ENCODE measurements at regions not wholly inside any gene's neighbourhood (a gene's known extent, or its start where the extent isn't known, plus 50 kb on each side); places are given as distances from the start of the nearest gene placed in this dataset.

DNA sequence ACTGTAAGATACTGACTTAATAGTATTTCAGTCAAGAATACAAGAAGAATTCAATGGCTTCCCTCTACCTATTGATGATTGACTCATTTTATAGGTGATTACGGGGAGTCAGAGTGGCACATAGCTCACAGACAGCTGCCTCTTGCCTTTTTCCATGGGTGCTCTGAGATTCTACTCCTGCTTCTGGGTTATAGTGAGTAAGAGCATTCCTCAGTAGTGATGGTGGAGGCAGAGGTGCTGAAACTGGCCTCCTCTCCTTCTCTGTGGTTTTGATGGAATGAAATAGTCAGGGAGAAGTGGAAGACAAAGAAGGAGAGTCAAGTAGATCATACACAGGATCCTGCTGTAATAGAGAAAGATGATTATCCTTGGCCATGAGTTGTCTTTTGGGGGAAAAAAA, 438.2 kb upstream of the FAR2 start:
- H3K27me3 ChIP-seq (ENCODE audit: insufficient read depth, low read length) = no peaks in the 10 kb centered on the region
- H4K20me1 ChIP-seq (ENCODE audit: control insufficient read depth, insufficient read depth, insufficient read length) = no peaks in the 10 kb centered on the region
- DNase-seq = no peak
- no peaks in the 10 kb centered on the region for H3K36me3 Mint-ChIP-seq (ENCODE audit: insufficient read depth in 1 of 3, low read depth in 3 of 3)
- peaks cover 0 to 3% of the 10 kb centered on the region in 2 experiments; a peak in 1 of 5 replicates for H3K9me3 Mint-ChIP-seq
- H3K56ac ChIP-seq (ENCODE audit: insufficient read length, low read depth, low read length) = no peak overlapping the region
- H4K5ac ChIP-seq (ENCODE audit: insufficient read length, low read depth, low read length) = no peak overlapping the region
- H4K91ac ChIP-seq (ENCODE audit: insufficient read length, low read depth, low read length) = no peak overlapping the region
- no peak overlapping the region for H2BK15ac ChIP-seq (ENCODE audit: low read depth, low read length)
- H2BK5ac ChIP-seq (ENCODE audit: insufficient read length, low read length) = no peak overlapping the region
- WGBS (ENCODE audit: extremely low coverage, insufficient read length, low lambda C conversion rate) = no CpG with 5 or more reads among the region's 1 CpG
- H3K27me3 Mint-ChIP-seq (ENCODE audit: low read depth) = no peaks in the 10 kb centered on the region
- H2AFZ ChIP-seq (ENCODE audit: low read length) = no peak overlapping the region
- H2AK5ac ChIP-seq (ENCODE audit: insufficient read length, low read length) = no peak overlapping the region
- H3K4me1 ChIP-seq (ENCODE audit: insufficient read depth, low read length) = no peaks in the 10 kb centered on the region
- no peak overlapping the region for H2BK12ac ChIP-seq (ENCODE audit: insufficient read length, low read depth, low read length)
- no peak overlapping the region for H3K14ac ChIP-seq (ENCODE audit: insufficient read depth, low read length)
- 0 out of 7 replicates have a peak overlapping the region, but pooled peaks of 1 of the 3 experiments have one; percentile 22 for H3K27ac Mint-ChIP-seq
- no peaks in the 10 kb centered on the region for H3K23me2 ChIP-seq (ENCODE audit: insufficient read length, low read depth, low read length, poor library complexity, severe bottlenecking)
- H3K9me3 ChIP-seq (ENCODE audit: control insufficient read depth, low read depth, low read length) = no peaks in the 10 kb centered on the region
- no peaks in the 10 kb centered on the region for H3K4me1 Mint-ChIP-seq
- H3K23ac ChIP-seq (ENCODE audit: insufficient read length, low read depth, low read length) = no peak overlapping the region
- H3K27ac ChIP-seq (ENCODE audit: insufficient read length, low read depth, low read length) = no peak overlapping the region
- no peak overlapping the region for H3K4me3 Mint-ChIP-seq
- no peak overlapping the region for H3K9ac ChIP-seq (ENCODE audit: extremely low read depth, insufficient read length, low read length)
- H2BK20ac ChIP-seq (ENCODE audit: low read depth, low read length, poor library complexity, severe bottlenecking) = no peak overlapping the region
- H2BK120ac ChIP-seq (ENCODE audit: low read depth, low read length, poor library complexity, severe bottlenecking) = no peak overlapping the region
- H3K79me2 ChIP-seq (ENCODE audit: insufficient read depth, low read length) = no peaks in the 10 kb centered on the region
- no peak overlapping the region for H3K18ac ChIP-seq (ENCODE audit: insufficient read length, low read depth, low read length)
- no peak overlapping the region for H3K4me2 ChIP-seq (ENCODE audit: insufficient read depth, insufficient read length, low read length)
- no peak overlapping the region for H3T11ph ChIP-seq (ENCODE audit: low read length)
- TF ChIP-seq, protein P1, sequence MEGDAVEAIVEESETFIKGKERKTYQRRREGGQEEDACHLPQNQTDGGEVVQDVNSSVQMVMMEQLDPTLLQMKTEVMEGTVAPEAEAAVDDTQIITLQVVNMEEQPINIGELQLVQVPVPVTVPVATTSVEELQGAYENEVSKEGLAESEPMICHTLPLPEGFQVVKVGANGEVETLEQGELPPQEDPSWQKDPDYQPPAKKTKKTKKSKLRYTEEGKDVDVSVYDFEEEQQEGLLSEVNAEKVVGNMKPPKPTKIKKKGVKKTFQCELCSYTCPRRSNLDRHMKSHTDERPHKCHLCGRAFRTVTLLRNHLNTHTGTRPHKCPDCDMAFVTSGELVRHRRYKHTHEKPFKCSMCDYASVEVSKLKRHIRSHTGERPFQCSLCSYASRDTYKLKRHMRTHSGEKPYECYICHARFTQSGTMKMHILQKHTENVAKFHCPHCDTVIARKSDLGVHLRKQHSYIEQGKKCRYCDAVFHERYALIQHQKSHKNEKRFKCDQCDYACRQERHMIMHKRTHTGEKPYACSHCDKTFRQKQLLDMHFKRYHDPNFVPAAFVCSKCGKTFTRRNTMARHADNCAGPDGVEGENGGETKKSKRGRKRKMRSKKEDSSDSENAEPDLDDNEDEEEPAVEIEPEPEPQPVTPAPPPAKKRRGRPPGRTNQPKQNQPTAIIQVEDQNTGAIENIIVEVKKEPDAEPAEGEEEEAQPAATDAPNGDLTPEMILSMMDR (conservative IDR thresholded peaks at IDR 0.05) = no peak
- no peak overlapping the region for H4K8ac ChIP-seq (replicated peaks; ENCODE audit: insufficient read length, low read depth, low read length)
- H3K79me1 ChIP-seq (ENCODE audit: insufficient read depth, low read depth, low read length, poor library complexity, severe bottlenecking) = no peaks in the 10 kb centered on the region
- H3K4ac ChIP-seq (ENCODE audit: low read depth, low read length) = no peak overlapping the region

Measured in H9 (cell line).